MM.1S (cell line): ENCODE measurements at regions not wholly inside any gene's neighbourhood (a gene's known extent, or its start where the extent isn't known, plus 50 kb on each side); places are given as distances from the start of the nearest gene placed in this dataset.

ENCODE experiments used
- CTCF ChIP-seq: fragments of 300-600 bp; sonication (generic); IDR thresholded peaks from 2 replicates; pipeline ENCODE4 v1.5.1; 2016; ENCODE audit warnings: antibody characterized with exemption, low read length, mixed read lengths
- EZH2 ChIP-seq: fragments of 300-600 bp; sonication (generic); optimal IDR thresholded peaks from 2 replicates; pipeline ENCODE3; 2017; ENCODE audit warnings: low read depth, mild to moderate bottlenecking, antibody characterized with exemption, low read length, mixed read lengths

- TF ChIP-seq CTCF (no peak), EZH2 (no peak)
Measured at GRCh38 chr7:63031838-63032436, 966.7 kb upstream of the ZNF722 start.
